Progenitor cell of endocrine pancreas (in vitro differentiated cells): ENCODE measurements at regions not wholly inside any gene's neighbourhood (a gene's known extent, or its start where the extent isn't known, plus 50 kb on each side); places are given as distances from the start of the nearest gene placed in this dataset.

ENCODE experiments used
- DNase-seq: peaks from one replicate; pipeline ENCODE4 v3.0.0; 2021; ENCODE audit warnings: low spot score; ENCODE audit not compliant: unreplicated experiment
- H3K27ac Mint-ChIP-seq: 2 replicates; pipeline ENCODE4 v1.8.0; 2021; ENCODE audit warnings: mild to moderate bottlenecking, moderate library complexity, mixed read lengths
- H3K27me3 Mint-ChIP-seq: 2 replicates; pipeline ENCODE4 v1.8.0; 2021; ENCODE audit warnings: mixed read lengths
- H3K36me3 Mint-ChIP-seq: 2 replicates; pipeline ENCODE4 v1.8.0; 2022; ENCODE audit warnings: mixed read lengths; ENCODE audit not compliant: insufficient read depth
- H3K4me1 Mint-ChIP-seq: 2 replicates; pipeline ENCODE4 v1.8.0; 2021; ENCODE audit warnings: low read depth, mixed read lengths
- H3K4me3 Mint-ChIP-seq: 2 replicates; pipeline ENCODE4 v1.8.0; 2021; ENCODE audit warnings: low read depth, mild to moderate bottlenecking, moderate library complexity, mixed read lengths
- H3K9me3 Mint-ChIP-seq: 2 replicates; pipeline ENCODE4 v1.8.0; 2021; ENCODE audit warnings: low read depth, mixed read lengths
- CTCF ChIP-seq: fragments of 200-600 bp; sonication (generic); IDR thresholded peaks from one replicate; pipeline ENCODE4 v1.5.0; 2021; ENCODE audit warnings: antibody characterized with exemption, mild to moderate bottlenecking; ENCODE audit not compliant: unreplicated experiment

- Mint-ChIP-seq H3K4me1 (peaks cover 16% of the 10 kb centered on the region), H3K27me3 (no peaks in the 10 kb centered on the region), H3K4me3 (peak overlapping the region; percentile 1), H3K9me3 (peaks cover 11% of the 10 kb centered on the region), H3K36me3 (peaks cover 1% of the 10 kb centered on the region), H3K27ac (peak overlapping the region; percentile 60)
- TF ChIP-seq CTCF, result no peak
- no peak for DNase-seq
Observed at GRCh38 chr9:87428659-87429058, 69.0 kb upstream of the DAPK1 start.

GRCh38 chr9:87431837-87432236 is 65.8 kb upstream of the DAPK1 start:
- peaks cover 16% of the 10 kb centered on the region for H3K4me1 Mint-ChIP-seq
- no peaks in the 10 kb centered on the region for H3K9me3 Mint-ChIP-seq
- no peak for DNase-seq
- H3K27ac Mint-ChIP-seq, result no peak overlapping the region
- H3K27me3 Mint-ChIP-seq, result peaks cover 1% of the 10 kb centered on the region
- TF ChIP-seq CTCF, result no peak
- peaks cover 1% of the 10 kb centered on the region for H3K36me3 Mint-ChIP-seq
- H3K4me3 Mint-ChIP-seq, result no peak overlapping the region

GRCh38 chr9:87433853-87434252 is 63.8 kb upstream of the DAPK1 start:
- H3K9me3 Mint-ChIP-seq, result no peaks in the 10 kb centered on the region
- no peak overlapping the region for H3K4me3 Mint-ChIP-seq
- H3K27ac Mint-ChIP-seq, result no peak overlapping the region
- no peaks in the 10 kb centered on the region for H3K36me3 Mint-ChIP-seq
- TF ChIP-seq CTCF, result no peak
- peaks cover 3% of the 10 kb centered on the region for H3K27me3 Mint-ChIP-seq
- DNase-seq, result no peak
- peaks cover 2% of the 10 kb centered on the region for H3K4me1 Mint-ChIP-seq

- no peak for TF ChIP-seq CTCF
- H3K4me3 Mint-ChIP-seq, result no peak overlapping the region
- peaks cover 3% of the 10 kb centered on the region for H3K27me3 Mint-ChIP-seq
- no peak for DNase-seq
- H3K36me3 Mint-ChIP-seq, result no peaks in the 10 kb centered on the region
- H3K4me1 Mint-ChIP-seq, result no peaks in the 10 kb centered on the region
- H3K9me3 Mint-ChIP-seq, result no peaks in the 10 kb centered on the region
- no peak overlapping the region for H3K27ac Mint-ChIP-seq
Observed at GRCh38 chr9:87434366-87434765, 63.3 kb upstream of the DAPK1 start.

GRCh38 chr9:87435189-87435880 is 62.3 kb upstream of the DAPK1 start:
- no peak overlapping the region for H3K27ac Mint-ChIP-seq
- no peaks in the 10 kb centered on the region for H3K4me1 Mint-ChIP-seq
- no peak for TF ChIP-seq CTCF
- no peaks in the 10 kb centered on the region for H3K36me3 Mint-ChIP-seq
- DNase-seq, result no peak
- H3K4me3 Mint-ChIP-seq, result no peak overlapping the region
- H3K27me3 Mint-ChIP-seq, result peaks cover 3% of the 10 kb centered on the region
- no peaks in the 10 kb centered on the region for H3K9me3 Mint-ChIP-seq
